IPS DF 6.9 (cell line): ENCODE measurements at regions not wholly inside any gene's neighbourhood (a gene's known extent, or its start where the extent isn't known, plus 50 kb on each side); places are given as distances from the start of the nearest gene placed in this dataset.

Experiments
- DNase-seq: peaks from one replicate; pipeline ENCODE4 v3.0.0-alpha.2; 2013; ENCODE audit warnings: low read depth, low spot score
- H3K27ac ChIP-seq: one replicate; pipeline ENCODE4 v1.5.1; 2013; ENCODE audit warnings: low read length, control low read depth
- H3K27me3 ChIP-seq: 2 replicates; pipeline ENCODE4 v1.6.1; 2013; ENCODE audit warnings: mild to moderate bottlenecking, low read length; ENCODE audit not compliant: control insufficient read depth, insufficient read depth
- H3K36me3 ChIP-seq: 2 replicates; pipeline ENCODE4 v1.6.1; 2013; ENCODE audit warnings: low read length; ENCODE audit not compliant: control insufficient read depth, insufficient read depth
- H3K4me1 ChIP-seq: 2 replicates; pipeline ENCODE4 v1.6.1; 2013; ENCODE audit warnings: low read length; ENCODE audit not compliant: control insufficient read depth, insufficient read depth
- H3K4me3 ChIP-seq: 2 replicates; pipeline ENCODE4 v1.5.1; 2013; ENCODE audit warnings: mild to moderate bottlenecking, low read length
- H3K9me3 ChIP-seq: 2 replicates; pipeline ENCODE4 v1.6.1; 2013; ENCODE audit warnings: low read length, inconsistent platforms; ENCODE audit not compliant: control insufficient read depth, insufficient read depth
- WGBS: extraction: QIAGEN DNeasy Blood & Tissue Kit; methylation state at CpG from one replicate; pipeline ENCODE4 v1.1.7; 2013; ENCODE audit warnings: mixed read lengths, missing lambda C conversion rate; ENCODE audit not compliant: insufficient read length, insufficient coverage; 5-methylcytosine and 5-hydroxymethylcytosine counted together

DNA sequence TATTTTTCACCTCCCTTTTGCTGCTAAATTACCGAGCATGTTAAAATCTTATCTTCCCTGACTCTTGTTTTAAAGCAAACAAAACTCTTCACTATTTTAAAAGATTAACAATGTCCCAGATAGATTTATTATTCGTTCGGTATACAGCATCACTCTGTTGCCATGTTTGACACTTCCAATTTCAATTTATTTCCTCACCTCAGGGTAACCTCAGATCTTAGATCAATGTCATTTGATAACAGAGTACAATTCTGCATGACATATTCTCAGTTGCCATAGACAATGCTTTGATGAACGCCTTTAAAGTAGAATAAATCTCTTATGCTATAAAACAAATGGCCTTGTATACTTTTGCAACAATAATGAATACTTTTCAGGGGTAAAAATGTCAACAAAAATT lies 1078.1 kb upstream of the IGFBP7 start:
- DNase-seq, result no peak
- Histone ChIP-seq H3K27me3 (no peaks in the 10 kb centered on the region), H3K4me1 (no peaks in the 10 kb centered on the region), H3K9me3 (no peaks in the 10 kb centered on the region), H3K36me3 (no peaks in the 10 kb centered on the region), H3K4me3 (no peak overlapping the region), H3K27ac (no peak overlapping the region)
- WGBS, result no CpG with 5 or more reads among the region's 4 CpGs

DNA sequence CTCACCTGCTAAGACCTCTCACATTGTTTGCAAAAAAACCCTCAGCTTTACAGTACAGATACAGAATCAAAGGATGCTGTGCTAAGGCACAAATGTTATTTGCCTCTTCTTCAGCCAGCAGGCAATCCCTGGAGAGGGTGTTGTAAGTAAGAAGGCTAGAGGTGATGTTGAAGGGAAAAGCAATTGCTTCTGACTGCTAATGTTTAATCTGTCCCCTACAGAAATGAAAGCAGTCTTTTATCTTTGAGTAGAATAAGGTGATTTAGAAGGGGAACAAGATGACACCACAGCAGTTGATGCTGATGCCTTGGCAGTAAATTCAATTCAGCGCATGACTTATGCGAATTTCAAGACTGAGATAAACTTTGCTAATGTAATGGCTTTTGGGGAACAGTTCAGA lies 1064.8 kb upstream of the IGFBP7 start:
- H3K27ac ChIP-seq, result no peak overlapping the region
- no peaks in the 10 kb centered on the region for H3K36me3 ChIP-seq
- DNase-seq, result no peak
- H3K27me3 ChIP-seq, result no peaks in the 10 kb centered on the region
- no CpG with 5 or more reads among the region's 2 CpGs for WGBS
- H3K9me3 ChIP-seq, result no peaks in the 10 kb centered on the region
- H3K4me3 ChIP-seq, result no peak overlapping the region
- no peaks in the 10 kb centered on the region for H3K4me1 ChIP-seq

DNA sequence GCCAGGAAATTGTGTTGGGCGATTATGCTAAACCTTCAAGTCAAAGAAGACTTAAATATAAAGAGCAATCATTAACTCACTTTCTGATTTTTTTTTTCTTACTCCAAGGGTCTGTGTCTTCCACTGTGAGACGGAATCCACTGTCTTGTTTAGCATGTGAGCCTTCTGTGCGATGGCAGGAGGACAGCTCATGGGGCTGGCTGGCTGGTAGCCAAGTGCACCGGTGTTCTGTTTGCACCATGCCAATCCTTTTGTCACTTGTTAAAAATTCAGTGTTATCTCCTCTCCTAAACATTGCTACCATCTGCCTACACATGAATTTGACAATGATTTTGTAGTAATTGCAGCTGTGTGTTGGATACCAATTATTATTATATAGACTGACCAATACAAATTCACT lies 1056.3 kb upstream of the IGFBP7 start:
- no peak for DNase-seq
- WGBS, result no CpG with 5 or more reads among the region's 4 CpGs

DNA sequence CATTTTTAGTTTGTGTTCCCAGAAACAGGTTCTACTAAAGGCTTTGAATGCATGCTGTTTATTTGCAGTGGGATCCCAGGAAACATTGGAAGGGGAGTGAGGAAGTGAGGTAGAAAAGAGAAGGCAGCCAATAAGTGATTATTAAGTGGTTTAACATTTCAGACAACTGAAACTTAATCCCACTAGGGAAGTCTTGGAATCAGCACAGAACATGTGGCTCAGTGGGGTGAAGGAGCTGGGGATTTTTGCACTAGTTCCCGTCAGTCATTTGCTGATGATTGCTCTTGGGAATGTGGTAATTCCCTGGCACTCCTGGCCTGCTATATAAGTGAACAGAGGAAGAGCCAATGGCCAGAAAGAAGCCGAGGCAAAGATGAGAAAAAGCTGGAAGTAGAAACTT lies 1053.0 kb upstream of the IGFBP7 start:
- Histone ChIP-seq H3K27ac (no peak overlapping the region), H3K27me3 (no peaks in the 10 kb centered on the region), H3K4me1 (peaks cover 1% of the 10 kb centered on the region), H3K9me3 (no peaks in the 10 kb centered on the region), H3K36me3 (no peaks in the 10 kb centered on the region), H3K4me3 (no peak overlapping the region)
- no peak for DNase-seq
- WGBS, result no CpG with 5 or more reads among the region's 2 CpGs

More for the DNA sequence above, 1056.3 kb upstream of the IGFBP7 start:
- Histone ChIP-seq H3K9me3 (no peaks in the 10 kb centered on the region), H3K36me3 (no peaks in the 10 kb centered on the region), H3K4me3 (no peak overlapping the region), H3K27ac (no peak overlapping the region), H3K27me3 (no peaks in the 10 kb centered on the region), H3K4me1 (peaks cover 1% of the 10 kb centered on the region)

DNA sequence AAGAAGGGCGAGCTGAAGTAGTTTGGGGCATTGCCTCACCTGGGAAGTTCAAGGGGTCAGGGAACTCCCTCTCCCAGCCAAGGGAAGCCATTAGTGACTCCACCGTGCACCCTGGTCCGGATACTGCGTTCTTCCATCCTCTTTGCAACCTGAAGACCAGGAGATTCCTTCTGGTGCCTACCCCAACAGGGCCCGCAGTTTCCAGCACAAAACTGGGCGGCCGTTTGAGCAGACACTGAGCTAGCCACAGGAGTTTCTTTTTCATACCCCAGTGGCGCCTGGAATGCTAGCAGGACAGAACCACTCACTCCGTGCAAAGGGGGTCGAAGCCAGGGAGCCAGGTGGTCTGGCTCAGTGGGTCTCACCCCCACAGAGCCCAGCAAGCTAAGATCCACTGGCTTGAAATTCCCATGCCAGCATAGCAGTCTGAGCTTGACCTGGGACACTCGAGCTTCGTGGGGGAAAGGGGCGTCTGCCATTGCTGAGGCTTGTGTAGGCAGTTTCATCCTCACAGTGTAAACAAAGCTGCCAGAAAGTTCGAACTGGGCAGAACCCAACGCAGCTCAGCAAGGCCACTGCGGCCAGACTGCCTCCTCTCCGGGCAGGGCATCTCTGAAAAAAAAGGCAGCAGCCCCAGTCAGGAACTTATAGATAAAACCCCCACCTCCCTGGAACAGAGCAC lies 1039.4 kb upstream of the IGFBP7 start:
- no CpG with 5 or more reads among the region's 17 CpGs for WGBS
- Histone ChIP-seq H3K4me1 (no peaks in the 10 kb centered on the region), H3K9me3 (no peaks in the 10 kb centered on the region), H3K27me3 (no peaks in the 10 kb centered on the region), H3K27ac (no peak overlapping the region), H3K36me3 (no peaks in the 10 kb centered on the region), H3K4me3 (no peak overlapping the region)
- DNase-seq, result no peak

DNA sequence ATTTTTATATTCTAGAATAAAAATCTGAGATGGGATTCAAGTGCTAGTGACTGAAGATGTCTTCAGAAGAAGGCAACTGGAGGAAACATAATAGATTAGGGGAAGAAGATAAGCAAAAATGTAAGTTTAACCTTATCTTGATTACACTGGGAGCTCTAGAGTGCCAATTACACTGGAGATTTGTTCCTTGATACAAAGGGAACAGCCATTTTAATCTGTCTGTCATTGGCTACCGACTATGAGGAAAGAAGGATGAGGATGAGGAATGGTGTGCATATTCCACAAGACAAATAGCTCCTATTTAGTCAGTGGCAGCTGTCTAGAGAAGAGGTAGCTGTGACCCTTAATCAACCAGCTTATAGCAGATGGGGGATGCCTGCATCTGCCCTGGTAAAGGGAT lies 1034.5 kb upstream of the IGFBP7 start:
- DNase-seq, result no peak
- Histone ChIP-seq H3K4me1 (no peaks in the 10 kb centered on the region), H3K36me3 (no peaks in the 10 kb centered on the region), H3K4me3 (no peak overlapping the region), H3K27ac (no peak overlapping the region), H3K9me3 (no peaks in the 10 kb centered on the region), H3K27me3 (no peaks in the 10 kb centered on the region)
- no CpG with 5 or more reads among the region's 1 CpG for WGBS

DNA sequence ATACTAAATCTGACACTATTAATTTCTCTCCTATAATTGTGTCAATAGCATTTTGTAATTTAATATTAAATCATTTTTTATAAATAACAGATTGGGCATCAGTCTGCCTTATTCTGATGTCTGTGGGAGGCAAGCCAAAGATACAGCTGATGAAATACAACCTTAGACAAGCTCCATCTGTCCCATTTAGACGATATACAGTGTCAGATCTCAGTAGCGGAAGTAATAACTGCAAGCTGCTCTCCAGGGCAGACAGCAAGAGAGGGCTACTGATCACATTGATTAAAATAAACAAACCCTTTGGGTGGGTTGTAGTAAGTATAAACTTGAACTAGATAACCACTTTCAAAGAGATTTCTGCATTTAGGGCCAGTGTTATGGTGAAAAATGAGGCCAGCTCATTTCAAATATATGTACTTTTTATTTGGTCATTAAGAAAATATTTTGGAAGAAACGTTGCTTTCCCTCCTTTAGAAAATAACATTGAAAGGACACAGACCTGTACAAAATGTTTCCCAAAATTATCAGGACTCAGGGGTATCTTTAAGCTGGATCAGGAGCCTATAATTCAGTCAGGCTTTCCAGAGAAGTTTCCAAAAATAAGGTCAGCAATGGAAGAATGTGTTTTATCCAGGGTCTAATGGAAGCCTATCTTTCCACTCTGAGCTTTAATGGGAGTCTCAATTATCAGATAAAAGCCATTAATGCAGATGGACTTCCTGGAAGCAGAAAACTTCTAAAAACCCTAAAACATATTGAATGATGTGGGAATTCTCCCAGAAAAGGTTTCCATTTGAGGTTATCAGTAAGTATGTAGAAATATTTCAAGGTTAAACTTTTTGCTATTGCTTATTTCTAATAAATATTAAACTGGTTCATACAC lies 1028.8 kb upstream of the IGFBP7 start:
- no peak for DNase-seq
- no peak overlapping the region for H3K4me3 ChIP-seq
- H3K36me3 ChIP-seq, result no peaks in the 10 kb centered on the region
- H3K4me1 ChIP-seq, result no peaks in the 10 kb centered on the region
- H3K9me3 ChIP-seq, result no peaks in the 10 kb centered on the region
- H3K27ac ChIP-seq, result no peak overlapping the region
- no peaks in the 10 kb centered on the region for H3K27me3 ChIP-seq
- WGBS, result no CpG with 5 or more reads among the region's 3 CpGs

DNA sequence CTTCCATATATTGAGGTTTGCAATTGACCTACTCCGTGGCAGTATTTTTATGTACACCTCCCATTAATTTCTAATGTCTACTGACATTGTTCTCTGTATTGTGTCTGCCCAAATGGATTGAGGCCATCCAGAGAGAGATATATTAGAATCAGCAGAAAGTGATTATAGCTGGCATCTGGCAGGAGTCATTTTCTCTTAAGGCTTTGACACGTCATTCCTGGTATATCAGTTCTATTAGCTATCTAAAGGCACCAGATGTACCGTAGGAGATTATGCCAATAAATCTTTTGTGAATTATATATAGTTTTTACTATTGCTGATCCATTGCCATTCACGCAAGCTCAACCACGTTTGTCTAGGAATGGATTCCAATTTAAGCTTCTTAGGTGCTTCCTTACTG lies 1026.4 kb upstream of the IGFBP7 start:
- no peaks in the 10 kb centered on the region for H3K9me3 ChIP-seq
- no peak for DNase-seq
- H3K27ac ChIP-seq, result no peak overlapping the region
- no peaks in the 10 kb centered on the region for H3K4me1 ChIP-seq
- H3K4me3 ChIP-seq, result no peak overlapping the region
- WGBS, result no CpG with 5 or more reads among the region's 5 CpGs
- no peaks in the 10 kb centered on the region for H3K36me3 ChIP-seq
- no peaks in the 10 kb centered on the region for H3K27me3 ChIP-seq

DNA sequence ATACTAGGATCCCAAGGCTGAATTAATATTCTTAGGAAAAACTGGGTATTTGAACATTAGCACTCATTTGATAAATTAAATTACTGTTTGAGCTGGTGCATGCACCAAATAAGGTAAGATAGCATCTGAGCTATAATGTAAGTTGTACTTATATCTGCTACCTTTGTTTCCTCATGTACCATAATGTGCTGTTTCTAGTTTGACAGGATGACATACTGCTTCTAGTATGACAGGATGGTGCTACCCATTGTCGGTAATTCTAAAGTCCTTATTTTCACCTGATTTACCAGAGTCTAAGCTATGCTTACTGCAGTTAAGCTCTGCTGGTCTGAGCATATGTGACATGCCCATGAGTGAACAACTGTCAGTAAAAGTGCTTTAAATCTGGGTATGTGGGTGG lies 1017.5 kb upstream of the IGFBP7 start:
- Histone ChIP-seq H3K4me3 (no peak overlapping the region), H3K36me3 (no peaks in the 10 kb centered on the region), H3K4me1 (no peaks in the 10 kb centered on the region), H3K9me3 (no peaks in the 10 kb centered on the region), H3K27me3 (no peaks in the 10 kb centered on the region), H3K27ac (no peak overlapping the region)
- no peak for DNase-seq
- WGBS, result no CpG with 5 or more reads among the region's 1 CpG

DNA sequence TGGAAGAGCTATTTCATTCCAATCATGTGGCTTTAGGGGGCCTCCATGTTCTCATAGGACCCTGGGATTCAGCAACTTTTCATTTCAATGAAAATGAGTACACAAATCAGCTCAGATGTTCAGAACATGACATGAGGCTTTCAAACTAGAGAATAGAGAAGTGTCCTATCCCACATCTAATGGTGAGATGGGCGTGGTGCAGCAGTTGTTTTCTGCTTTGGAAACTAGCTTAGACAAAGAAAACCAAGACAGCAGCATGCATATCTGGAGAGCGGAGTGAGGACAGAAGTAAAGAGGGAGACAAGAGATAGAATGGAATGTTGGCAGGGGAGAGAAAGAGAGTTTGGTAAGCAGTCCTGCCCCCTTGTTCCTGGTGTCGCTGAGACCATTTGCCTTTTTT lies 1009.1 kb upstream of the IGFBP7 start:
- Histone ChIP-seq H3K4me1 (no peaks in the 10 kb centered on the region), H3K27ac (no peak overlapping the region), H3K27me3 (0 out of 2 replicates have a peak, but pooled peaks cover 1% of the 10 kb centered on the region), H3K9me3 (no peaks in the 10 kb centered on the region), H3K4me3 (no peak overlapping the region), H3K36me3 (no peaks in the 10 kb centered on the region)
- no CpG with 5 or more reads among the region's 3 CpGs for WGBS
- no peak for DNase-seq
